SU-DHL-6 (cell line): ENCODE measurements at regions not wholly inside any gene's neighbourhood (a gene's known extent, or its start where the extent isn't known, plus 50 kb on each side); places are given as distances from the start of the nearest gene placed in this dataset.

Experiments
- EZH2phosphoT487 ChIP-seq: fragments of 200-600 bp; sonication (generic), shearing (Covaris generic); conservative IDR thresholded peaks from 2 replicates; pipeline ENCODE4 v1.6.1; 2018; ENCODE audit warnings: mild to moderate bottlenecking, antibody characterized with exemption, low read length, moderate library complexity, mixed read lengths
- TF ChIP-seq, protein P1 (sequence below): fragments of 200-600 bp; sonication (generic); IDR thresholded peaks from one replicate; pipeline ENCODE4 v1.5.1; 2017; ENCODE audit warnings: antibody characterized with exemption, mild to moderate bottlenecking, low read length, moderate library complexity; ENCODE audit not compliant: insufficient read depth, poor library complexity, severe bottlenecking

GRCh38 chr6:1117530-1118286 is 194.2 kb upstream of the FOXQ1 start:
- TF ChIP-seq, protein P1, sequence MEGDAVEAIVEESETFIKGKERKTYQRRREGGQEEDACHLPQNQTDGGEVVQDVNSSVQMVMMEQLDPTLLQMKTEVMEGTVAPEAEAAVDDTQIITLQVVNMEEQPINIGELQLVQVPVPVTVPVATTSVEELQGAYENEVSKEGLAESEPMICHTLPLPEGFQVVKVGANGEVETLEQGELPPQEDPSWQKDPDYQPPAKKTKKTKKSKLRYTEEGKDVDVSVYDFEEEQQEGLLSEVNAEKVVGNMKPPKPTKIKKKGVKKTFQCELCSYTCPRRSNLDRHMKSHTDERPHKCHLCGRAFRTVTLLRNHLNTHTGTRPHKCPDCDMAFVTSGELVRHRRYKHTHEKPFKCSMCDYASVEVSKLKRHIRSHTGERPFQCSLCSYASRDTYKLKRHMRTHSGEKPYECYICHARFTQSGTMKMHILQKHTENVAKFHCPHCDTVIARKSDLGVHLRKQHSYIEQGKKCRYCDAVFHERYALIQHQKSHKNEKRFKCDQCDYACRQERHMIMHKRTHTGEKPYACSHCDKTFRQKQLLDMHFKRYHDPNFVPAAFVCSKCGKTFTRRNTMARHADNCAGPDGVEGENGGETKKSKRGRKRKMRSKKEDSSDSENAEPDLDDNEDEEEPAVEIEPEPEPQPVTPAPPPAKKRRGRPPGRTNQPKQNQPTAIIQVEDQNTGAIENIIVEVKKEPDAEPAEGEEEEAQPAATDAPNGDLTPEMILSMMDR, result no peak
- TF ChIP-seq EZH2phosphoT487, result no peak
